A673 (cell line): ENCODE measurements at regions not wholly inside any gene's neighbourhood (a gene's known extent, or its start where the extent isn't known, plus 50 kb on each side); places are given as distances from the start of the nearest gene placed in this dataset.

Source experiments
- BruUV-seq: library from RNA; stranded (reverse); fragments of 400-500 nt; replicated peaks from 2 replicates; lab custom pipeline; 2021; lab: Mats Ljungman, UMichigan
- CTCF ChIA-PET: fragments of 300-600 bp; sonication (Branson Sonifier 250); formaldehyde crosslinking; loops from one replicate; lab custom pipeline; 2022; ENCODE audit warnings: antibody characterized with exemption; lab: Charles Lee
- POLR2A ChIA-PET: fragments of 300-600 bp; sonication (Branson Sonifier 250); formaldehyde crosslinking; loops from one replicate; lab custom pipeline; 2022; ENCODE audit warnings: antibody characterized with exemption; ENCODE audit not compliant: low non-redundant PET; lab: Charles Lee
- DNase-seq: peaks from one replicate; pipeline ENCODE4 v3.0.0-alpha.2; 2015; ENCODE audit warnings: low spot score
- H3K27ac ChIP-seq: fragments of 200-600 bp; sonication (generic); 2 replicates; pipeline ENCODE4 v1.5.1; 2016; ENCODE audit warnings: mixed run types, low read depth, mild to moderate bottlenecking, mixed read lengths, antibody characterized with exemption, low read length; ENCODE audit not compliant: poor library complexity, severe bottlenecking
- H3K27me3 ChIP-seq: fragments of 200-600 bp; sonication (generic); replicated peaks from 2 replicates; pipeline ENCODE4 v1.6.1; 2017; ENCODE audit warnings: mixed run types, low read depth, mild to moderate bottlenecking, mixed read lengths, antibody characterized with exemption, low read length; ENCODE audit not compliant: insufficient read depth, poor library complexity
- H3K36me3 ChIP-seq: fragments of 200-600 bp; sonication (generic); 2 replicates; pipeline ENCODE4 v1.6.1; 2016; ENCODE audit warnings: mixed run types, mild to moderate bottlenecking, mixed read lengths, antibody characterized with exemption, low read length; ENCODE audit not compliant: insufficient read depth, poor library complexity, severe bottlenecking
- H3K4me1 ChIP-seq: fragments of 200-600 bp; sonication (generic); 2 replicates; pipeline ENCODE4 v1.6.1; 2017; ENCODE audit warnings: mixed run types, mild to moderate bottlenecking, mixed read lengths, antibody characterized with exemption, low read length; ENCODE audit not compliant: insufficient read depth, poor library complexity, severe bottlenecking
- H3K4me3 ChIP-seq: fragments of 200-600 bp; sonication (generic); 2 replicates; pipeline ENCODE4 v1.5.1; 2016; ENCODE audit warnings: low read depth, mixed run types, mild to moderate bottlenecking, mixed read lengths, low read length; ENCODE audit not compliant: poor library complexity, severe bottlenecking
- H3K9me3 ChIP-seq: fragments of 200-600 bp; sonication (generic); 2 replicates; pipeline ENCODE4 v1.6.1; 2016; ENCODE audit warnings: mixed run types, low read depth, mild to moderate bottlenecking, mixed read lengths, antibody characterized with exemption, low read length; ENCODE audit not compliant: poor library complexity, severe bottlenecking
- CTCF ChIP-seq: fragments of 300-800, 200-600 bp; sonication (generic); conservative IDR thresholded peaks from 2 replicates; pipeline ENCODE4 v1.5.1; 2017; ENCODE audit warnings: low read depth, mild to moderate bottlenecking, antibody characterized with exemption, low read length, moderate library complexity, mixed read lengths
- EZH2 ChIP-seq: fragments of 200-600 bp; sonication (generic); IDR thresholded peaks from 2 replicates; pipeline ENCODE4 v1.6.1; 2017; ENCODE audit warnings: borderline replicate concordance, low read depth, mild to moderate bottlenecking, mixed read lengths, antibody characterized with exemption, low read length; ENCODE audit not compliant: poor library complexity, severe bottlenecking
- intact Hi-C: fragments of 100-400 bp; cut with micrococcal nuclease; formaldehyde crosslinking; loops from one replicate; pipeline ENCODE4 v1.10.0; 2022; ENCODE audit not compliant: unreplicated experiment

- TF ChIP-seq EZH2 = no peak
- Histone ChIP-seq H3K9me3 (no peaks in the 10 kb centered on the region), H3K4me1 (peaks cover 4% of the 10 kb centered on the region), H3K27me3 (no peaks in the 10 kb centered on the region), H3K36me3 (no peaks in the 10 kb centered on the region), H3K4me3 (no peak overlapping the region), H3K27ac (no peak overlapping the region)
- no TSS peak for BruUV-seq
- no peak for DNase-seq
- POLR2A ChIA-PET = no interaction called here
- intact Hi-C loops = no loop called here
- CTCF ChIA-PET = no interaction called here
Observed at GRCh38 chr9:38285236-38285635, 107.3 kb upstream of the ALDH1B1 start.

- ChIA-PET CTCF (no interaction called here), POLR2A (no interaction called here)
- DNase-seq = peak; percentile 14
- Histone ChIP-seq H3K4me3 (no peak overlapping the region), H3K27ac (no peak overlapping the region), H3K4me1 (peaks cover 4% of the 10 kb centered on the region), H3K36me3 (no peaks in the 10 kb centered on the region), H3K27me3 (no peaks in the 10 kb centered on the region), H3K9me3 (no peaks in the 10 kb centered on the region)
- intact Hi-C loops = loop anchor here (1.0 kb wide), 1 partner anchor 12 kb away; no protein-coding TSS in a partner anchor
- TF ChIP-seq EZH2 (no peak), CTCF (no peak)
- BruUV-seq = no TSS peak
Observed at GRCh38 chr9:38284588-38285051, 107.9 kb upstream of the ALDH1B1 start.

- peaks cover 4% of the 10 kb centered on the region for H3K4me1 ChIP-seq
- CTCF ChIA-PET = no interaction called here
- H3K36me3 ChIP-seq = no peaks in the 10 kb centered on the region
- H3K9me3 ChIP-seq = no peaks in the 10 kb centered on the region
- TF ChIP-seq EZH2 (no peak), CTCF (no peak)
- H3K4me3 ChIP-seq = no peak overlapping the region
- POLR2A ChIA-PET = interaction anchor here (0.6 kb wide), 1 partner anchor 592 kb away, joined by 3 read pairs; no protein-coding TSS in a partner anchor
- BruUV-seq = no TSS peak
- DNase-seq = no peak
- H3K27me3 ChIP-seq = no peaks in the 10 kb centered on the region
- H3K27ac ChIP-seq = no peak overlapping the region
- intact Hi-C loops = loop anchor here (1.0 kb wide), 1 partner anchor 12 kb away; no protein-coding TSS in a partner anchor
Observed at GRCh38 chr9:38284039-38284575, 108.4 kb upstream of the ALDH1B1 start.

- Histone ChIP-seq H3K4me3 (no peak overlapping the region), H3K9me3 (no peaks in the 10 kb centered on the region), H3K27me3 (no peaks in the 10 kb centered on the region), H3K36me3 (no peaks in the 10 kb centered on the region), H3K27ac (no peak overlapping the region), H3K4me1 (peaks cover 4% of the 10 kb centered on the region)
- DNase-seq = no peak
- POLR2A ChIA-PET = no interaction called here
- intact Hi-C loops = no loop called here
- BruUV-seq = no TSS peak
- CTCF ChIA-PET = no interaction called here
- TF ChIP-seq CTCF (no peak), EZH2 (no peak)
Observed at GRCh38 chr9:38282756-38283155, 109.7 kb upstream of the ALDH1B1 start.
